ENCODE measurements at regions not wholly inside any gene's neighbourhood (a gene's known extent, or its start where the extent isn't known, plus 50 kb on each side); places are given as distances from the start of the nearest gene placed in this dataset.

- Histone ChIP-seq H3K27ac (ENCODE audit: extremely low read depth, low read depth, low read length) (no peak overlapping the region), H3K36me3 (ENCODE audit: control insufficient read depth, insufficient read depth, low read length) (no peaks in the 10 kb centered on the region), H3K4me3 (no peak overlapping the region), H3K27me3 (ENCODE audit: control insufficient read depth in 2 of 2, insufficient read depth in 2 of 2, low read length in 2 of 2) (peaks cover 0 to 7% of the 10 kb centered on the region in 2 experiments; a peak in 1 of 5 replicates), H3K4me2 (ENCODE audit: insufficient read depth, low read length) (no peak overlapping the region), H2AFZ (ENCODE audit: low read depth, low read length) (no peak overlapping the region), H3K9me1 (ENCODE audit: control insufficient read depth, insufficient read depth, low read length) (no peaks in the 10 kb centered on the region), H3K79me2 (ENCODE audit: control insufficient read depth, insufficient read depth, low read length) (no peaks in the 10 kb centered on the region), H3K9me3 (replicated peaks; ENCODE audit: control insufficient read depth, insufficient read depth, low read depth, low read length) (no peaks in the 10 kb centered on the region), H4K20me1 (replicated peaks; ENCODE audit: control insufficient read depth, insufficient read depth, low read length) (no peaks in the 10 kb centered on the region), H3K4me1 (replicated peaks in 1 of 2; ENCODE audit: control insufficient read depth in 2 of 2, insufficient read depth in 2 of 2, low read length in 2 of 2) (no peaks in the 10 kb centered on the region), H3K9ac (ENCODE audit: insufficient read depth in 1 of 2, low read depth in 2 of 2, low read length in 2 of 2) (no peak overlapping the region)
- FAIRE-seq (no peak), ATAC-seq (no peak), DNase-seq (ENCODE audit: extremely low read depth in 1 of 4, low spot score in 3 of 4) (no peak)
- BruUV-seq (replicated peaks), result no TSS peak
- intact Hi-C loops (cut with micrococcal nuclease) (no loop called here), in situ Hi-C loops (cut with MboI) (no loop called here)
- TF ChIP-seq CHD7 (IDR thresholded peaks at IDR 0.05; ENCODE audit: low read depth, low read length) (no peak), ZFPM2 (CRISPR knock-in tag; IDR thresholded peaks at IDR 0.05) (no peak), GABPB1 (CRISPR knock-in tag; IDR thresholded peaks at IDR 0.05) (no peak)
- POLR2A ChIA-PET, result no interaction called here
- CTCF ChIA-PET (ENCODE audit: low intra/inter-chr PET ratio), result no interaction called here
Measured at GRCh38 chr13:23059173-23059572, 121.6 kb upstream of the SGCG start.
